Loucy (cell line): ENCODE measurements at regions not wholly inside any gene's neighbourhood (a gene's known extent, or its start where the extent isn't known, plus 50 kb on each side); places are given as distances from the start of the nearest gene placed in this dataset.

Experiments
- H2AFZ ChIP-seq: fragments of 200-600 bp; sonication (generic); 2 replicates; pipeline ENCODE4 v1.6.0; 2016; ENCODE audit warnings: antibody characterized with exemption, mild to moderate bottlenecking, low read length, moderate library complexity
- H3F3A ChIP-seq: fragments of 200-600 bp; 2 replicates; pipeline ENCODE4 v1.6.0; 2016; ENCODE audit warnings: antibody characterized with exemption, low read depth, mild to moderate bottlenecking
- H3K27me3 ChIP-seq: fragments of 200-600 bp; sonication (generic); 2 replicates; pipeline ENCODE4 v1.6.1; 2014; ENCODE audit warnings: low read length, mild to moderate bottlenecking; ENCODE audit not compliant: insufficient read depth, poor library complexity, severe bottlenecking
- H3K36me3 ChIP-seq: fragments of 200-600 bp; sonication (generic); 2 replicates; pipeline ENCODE4 v1.6.1; 2016; ENCODE audit warnings: low read length; ENCODE audit not compliant: insufficient read depth
- H3K4me1 ChIP-seq: fragments of 200-600 bp; sonication (generic); 2 replicates; pipeline ENCODE4 v1.5.1; 2014; ENCODE audit warnings: low read length, mild to moderate bottlenecking; ENCODE audit not compliant: insufficient read depth, poor library complexity, severe bottlenecking
- H3K4me2 ChIP-seq: fragments of 200-600 bp; sonication (generic); 2 replicates; pipeline ENCODE4 v1.6.0; 2014; ENCODE audit warnings: antibody characterized with exemption, low read length, low read depth, mild to moderate bottlenecking; ENCODE audit not compliant: poor library complexity, severe bottlenecking
- H3K4me3 ChIP-seq: fragments of 200-600 bp; sonication (generic); 2 replicates; pipeline ENCODE4 v1.5.1; 2014; ENCODE audit warnings: low read length, mild to moderate bottlenecking, mixed read lengths; ENCODE audit not compliant: poor library complexity, severe bottlenecking
- H3K79me2 ChIP-seq: fragments of 200-600 bp; sonication (generic); 2 replicates; pipeline ENCODE4 v1.6.1; 2014; ENCODE audit warnings: low read length; ENCODE audit not compliant: insufficient read depth
- H3K9ac ChIP-seq: fragments of 200-600 bp; sonication (generic); 2 replicates; pipeline ENCODE4 v1.6.0; 2014; ENCODE audit warnings: mild to moderate bottlenecking, low read depth, low read length, moderate library complexity; ENCODE audit not compliant: poor library complexity, severe bottlenecking
- H3K9me2 ChIP-seq: fragments of 200-600 bp; sonication (generic); replicated peaks from 2 replicates; pipeline ENCODE4 v1.6.1; 2016; ENCODE audit warnings: low read depth, low read length, mixed read lengths
- H3K9me3 ChIP-seq: fragments of 200-600 bp; sonication (generic); 2 replicates; pipeline ENCODE4 v1.6.1; 2014; ENCODE audit warnings: mild to moderate bottlenecking, antibody characterized with exemption, low read length, low read depth; ENCODE audit not compliant: insufficient read depth
- H4K20me1 ChIP-seq: fragments of 200-600 bp; sonication (generic); 2 replicates; pipeline ENCODE4 v1.6.0; 2014; ENCODE audit warnings: antibody characterized with exemption, low read length, mild to moderate bottlenecking; ENCODE audit not compliant: insufficient read depth, poor library complexity, severe bottlenecking
- CTCF ChIP-seq: fragments of 200-600 bp; sonication (generic); conservative IDR thresholded peaks from 2 replicates; pipeline ENCODE4 v1.5.1; 2014; ENCODE audit warnings: mild to moderate bottlenecking, antibody characterized with exemption, low read length
- EZH2phosphoT487 ChIP-seq: fragments of 200-600 bp; IDR thresholded peaks from 2 replicates; pipeline ENCODE4 v1.6.1; 2018; ENCODE audit warnings: antibody characterized with exemption, mild to moderate bottlenecking, moderate library complexity, borderline replicate concordance

- no peak overlapping the region for H2AFZ ChIP-seq
- no peaks in the 10 kb centered on the region for H3F3A ChIP-seq
- no peak for TF ChIP-seq CTCF
- no peak for TF ChIP-seq EZH2phosphoT487
- H3K9me3 ChIP-seq, result no peaks in the 10 kb centered on the region
- H3K4me3 ChIP-seq, result no peak overlapping the region
- no peaks in the 10 kb centered on the region for H4K20me1 ChIP-seq
- no peaks in the 10 kb centered on the region for H3K36me3 ChIP-seq
- no peak overlapping the region for H3K9ac ChIP-seq
- H3K4me1 ChIP-seq, result no peaks in the 10 kb centered on the region
- H3K79me2 ChIP-seq, result no peaks in the 10 kb centered on the region
- H3K4me2 ChIP-seq, result no peak overlapping the region
- no peaks in the 10 kb centered on the region for H3K27me3 ChIP-seq
- H3K9me2 ChIP-seq, result no peaks in the 10 kb centered on the region
Observed at GRCh38 chr2:2547451-2547850, 216.4 kb upstream of the MYT1L start.

- H3K9me2 ChIP-seq, result no peaks in the 10 kb centered on the region
- H3K9me3 ChIP-seq, result no peaks in the 10 kb centered on the region; the same call in 1 of the 2 replicates
- no peak for TF ChIP-seq EZH2phosphoT487
- no peak for TF ChIP-seq CTCF
- H3F3A ChIP-seq, result no peaks in the 10 kb centered on the region
- no peaks in the 10 kb centered on the region for H3K79me2 ChIP-seq
- H3K36me3 ChIP-seq, result no peaks in the 10 kb centered on the region
- H3K4me3 ChIP-seq, result no peak overlapping the region
- H3K4me1 ChIP-seq, result no peaks in the 10 kb centered on the region
- no peak overlapping the region for H3K9ac ChIP-seq
- no peak overlapping the region for H2AFZ ChIP-seq
- H4K20me1 ChIP-seq, result no peaks in the 10 kb centered on the region
- H3K27me3 ChIP-seq, result no peaks in the 10 kb centered on the region
- no peak overlapping the region for H3K4me2 ChIP-seq
Observed at GRCh38 chr2:2546046-2546445, 215.0 kb upstream of the MYT1L start.

GRCh38 chr2:2542966-2543611, 212.0 kb upstream of the MYT1L start:
- H4K20me1 ChIP-seq, result no peaks in the 10 kb centered on the region
- H3F3A ChIP-seq, result no peaks in the 10 kb centered on the region
- H3K4me1 ChIP-seq, result no peaks in the 10 kb centered on the region
- no peak overlapping the region for H2AFZ ChIP-seq
- H3K9me2 ChIP-seq, result no peaks in the 10 kb centered on the region
- no peaks in the 10 kb centered on the region for H3K79me2 ChIP-seq
- H3K36me3 ChIP-seq, result no peaks in the 10 kb centered on the region
- no peak overlapping the region for H3K9ac ChIP-seq
- no peaks in the 10 kb centered on the region; the same call in 1 of the 2 replicates for H3K9me3 ChIP-seq
- H3K4me3 ChIP-seq, result no peak overlapping the region
- TF ChIP-seq CTCF (no peak), EZH2phosphoT487 (no peak)
- H3K27me3 ChIP-seq, result no peaks in the 10 kb centered on the region
- no peak overlapping the region for H3K4me2 ChIP-seq
